C4-2B (cell line): ENCODE measurements at regions not wholly inside any gene's neighbourhood (a gene's known extent, or its start where the extent isn't known, plus 50 kb on each side); places are given as distances from the start of the nearest gene placed in this dataset.
"Not testable (repeated sequence)": the region's sequence is repeated elsewhere in the genome, so short reads cannot be mapped to it uniquely, and the experiment has no call there.

Source experiments
- H3K27ac ChIP-seq: fragments of 450-650 bp; 2 replicates; pipeline ENCODE4 v1.5.1; 2017
- ZFX ChIP-seq: fragments of 450-650 bp; IDR thresholded peaks from 2 replicates; pipeline ENCODE4 v1.6.1; 2017
- TF ChIP-seq, protein P1 (sequence below): fragments of 450-650 bp; conservative IDR thresholded peaks from 2 replicates; pipeline ENCODE4 v1.5.1; 2017; ENCODE audit warnings: mild to moderate bottlenecking

DNA sequence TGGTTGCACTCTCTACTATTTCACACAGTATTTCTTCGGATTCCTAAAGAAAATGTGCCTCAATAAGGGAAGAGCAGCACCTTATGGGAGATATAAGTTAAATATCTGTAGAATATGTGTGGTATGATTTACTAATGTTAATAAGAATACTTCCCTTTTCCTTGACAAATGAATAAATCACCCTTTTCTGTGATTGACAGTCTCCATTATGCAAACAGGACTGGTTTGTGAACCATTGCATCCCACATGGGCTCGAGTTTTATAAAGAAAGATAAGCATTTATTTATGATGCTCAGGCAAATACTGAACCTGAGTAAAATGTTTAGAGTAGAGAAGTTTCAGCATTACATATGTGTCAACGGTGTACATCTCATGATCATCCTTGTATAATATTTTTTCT lies 587.7 kb upstream of the BRINP3 start:
- TF ChIP-seq ZFX: no peak
- TF ChIP-seq, protein P1, sequence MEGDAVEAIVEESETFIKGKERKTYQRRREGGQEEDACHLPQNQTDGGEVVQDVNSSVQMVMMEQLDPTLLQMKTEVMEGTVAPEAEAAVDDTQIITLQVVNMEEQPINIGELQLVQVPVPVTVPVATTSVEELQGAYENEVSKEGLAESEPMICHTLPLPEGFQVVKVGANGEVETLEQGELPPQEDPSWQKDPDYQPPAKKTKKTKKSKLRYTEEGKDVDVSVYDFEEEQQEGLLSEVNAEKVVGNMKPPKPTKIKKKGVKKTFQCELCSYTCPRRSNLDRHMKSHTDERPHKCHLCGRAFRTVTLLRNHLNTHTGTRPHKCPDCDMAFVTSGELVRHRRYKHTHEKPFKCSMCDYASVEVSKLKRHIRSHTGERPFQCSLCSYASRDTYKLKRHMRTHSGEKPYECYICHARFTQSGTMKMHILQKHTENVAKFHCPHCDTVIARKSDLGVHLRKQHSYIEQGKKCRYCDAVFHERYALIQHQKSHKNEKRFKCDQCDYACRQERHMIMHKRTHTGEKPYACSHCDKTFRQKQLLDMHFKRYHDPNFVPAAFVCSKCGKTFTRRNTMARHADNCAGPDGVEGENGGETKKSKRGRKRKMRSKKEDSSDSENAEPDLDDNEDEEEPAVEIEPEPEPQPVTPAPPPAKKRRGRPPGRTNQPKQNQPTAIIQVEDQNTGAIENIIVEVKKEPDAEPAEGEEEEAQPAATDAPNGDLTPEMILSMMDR: no peak
- no peak overlapping the region for H3K27ac ChIP-seq

DNA sequence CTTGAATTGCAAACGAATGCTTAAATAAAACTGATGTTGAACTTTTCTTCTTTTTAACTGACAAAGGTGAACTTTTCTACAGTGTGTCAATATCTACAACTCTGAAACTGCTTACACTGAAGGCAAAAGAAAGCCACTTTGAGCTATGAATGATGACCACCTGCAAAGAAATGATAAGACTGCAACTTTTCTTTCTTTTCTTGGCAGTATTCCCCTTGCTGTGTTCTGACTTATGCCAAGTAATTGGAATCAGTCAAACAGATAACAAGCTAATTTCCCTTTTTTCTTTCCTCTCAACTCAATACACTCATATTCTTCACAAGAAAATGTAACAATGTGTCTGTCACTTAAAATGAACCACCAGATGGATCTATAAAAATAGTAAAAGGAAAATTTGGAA lies 588.1 kb upstream of the BRINP3 start:
- TF ChIP-seq ZFX: no peak
- TF ChIP-seq, protein P1: no peak
- no peak overlapping the region for H3K27ac ChIP-seq

DNA sequence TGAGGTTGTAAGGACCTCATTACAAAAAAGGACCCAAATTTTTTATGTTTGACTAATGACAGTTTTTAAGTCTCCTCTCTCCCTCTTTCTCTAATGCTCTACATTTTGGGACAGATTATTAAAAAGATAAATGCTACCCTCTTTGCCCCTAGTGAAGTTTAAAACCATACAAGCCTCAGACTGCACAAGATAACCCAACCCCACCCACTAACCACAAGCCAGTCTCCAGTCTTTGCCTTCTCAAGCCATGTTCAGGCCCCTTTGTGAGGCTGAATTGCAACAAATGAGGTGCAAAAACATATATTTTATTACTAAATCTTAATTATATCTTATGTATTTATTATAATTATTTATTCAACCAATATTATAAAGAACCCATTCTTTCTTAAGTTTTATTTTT lies 597.2 kb upstream of the BRINP3 start:
- TF ChIP-seq, protein P1: no peak
- TF ChIP-seq ZFX: no peak
- no peak overlapping the region for H3K27ac ChIP-seq

DNA sequence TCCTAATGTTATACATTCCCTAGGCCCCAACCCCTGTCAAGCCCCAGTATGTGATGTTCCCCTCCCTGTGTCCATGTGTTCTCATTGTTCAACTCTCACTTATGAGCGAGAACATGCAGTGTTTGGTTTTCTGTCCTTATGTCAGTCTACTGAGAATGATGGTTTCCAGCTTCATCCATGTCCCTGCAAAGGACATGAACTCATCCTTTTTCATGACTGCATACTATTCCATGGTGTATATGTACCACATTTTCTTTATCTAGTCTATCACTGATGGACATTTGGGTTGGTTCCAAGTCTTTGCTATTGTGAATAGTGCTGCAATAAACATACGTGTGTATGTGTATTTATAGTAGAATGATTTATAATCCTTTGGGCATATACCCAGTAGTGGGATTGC lies 605.4 kb upstream of the BRINP3 start:
- H3K27ac ChIP-seq: not testable (repeated sequence)

DNA sequence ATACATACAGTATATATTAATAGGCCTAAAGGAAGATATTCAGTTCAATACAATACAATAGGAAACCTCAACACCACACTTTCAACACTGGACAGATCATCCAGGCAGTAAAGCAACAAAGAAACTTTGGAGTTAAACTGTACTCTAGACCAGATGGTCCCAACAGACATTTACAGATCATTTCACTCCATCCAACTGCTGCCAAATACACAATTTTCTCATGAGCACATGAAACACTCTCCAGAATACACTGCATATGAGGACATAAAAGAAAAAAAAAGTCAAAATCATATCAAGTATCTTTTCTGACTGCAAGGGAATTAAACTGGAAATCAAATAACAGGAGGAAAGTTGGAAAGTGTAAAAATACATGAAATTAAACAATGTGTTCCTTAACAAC lies 607.5 kb upstream of the BRINP3 start:
- no peak for TF ChIP-seq ZFX
- TF ChIP-seq, protein P1: no peak
- no peak overlapping the region for H3K27ac ChIP-seq

DNA sequence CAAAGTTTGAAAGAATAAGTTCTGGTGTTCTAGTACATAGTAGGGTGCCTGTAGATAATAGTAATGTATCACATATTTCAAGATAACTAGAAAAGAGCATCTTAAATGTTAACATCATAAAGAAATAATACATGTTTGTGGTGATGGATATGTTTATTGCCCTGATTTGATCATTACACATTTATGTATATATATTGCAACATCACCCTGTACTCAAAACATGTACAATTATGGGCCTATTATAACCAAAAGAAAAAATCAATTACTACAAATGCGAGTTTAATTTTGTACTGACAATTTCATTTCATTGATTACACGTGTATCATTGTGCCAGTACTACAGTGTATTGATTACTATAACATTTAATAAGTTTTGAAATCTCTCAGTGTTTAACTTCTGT lies 609.2 kb upstream of the BRINP3 start:
- TF ChIP-seq ZFX: no peak
- TF ChIP-seq, protein P1: no peak
- H3K27ac ChIP-seq: no peak overlapping the region

DNA sequence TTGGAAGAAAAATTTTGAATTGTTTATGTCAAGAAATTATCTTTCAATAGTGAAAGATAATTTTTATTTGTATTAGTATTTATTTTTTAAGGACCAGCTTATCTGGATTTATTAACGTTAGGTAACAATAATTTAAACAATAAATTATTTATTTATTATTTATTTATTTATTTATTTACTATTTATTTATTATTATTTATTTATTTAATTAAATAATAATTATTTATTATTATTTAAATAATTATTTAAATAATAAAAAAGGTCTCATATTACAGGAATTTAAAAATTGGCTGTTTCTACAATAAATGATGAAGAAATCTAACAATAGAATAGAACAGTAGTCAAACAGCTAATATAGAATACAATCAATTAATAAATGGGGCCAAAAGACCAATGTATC lies 618.7 kb upstream of the BRINP3 start:
- no peak overlapping the region for H3K27ac ChIP-seq
- no peak for TF ChIP-seq ZFX
- TF ChIP-seq, protein P1: no peak

DNA sequence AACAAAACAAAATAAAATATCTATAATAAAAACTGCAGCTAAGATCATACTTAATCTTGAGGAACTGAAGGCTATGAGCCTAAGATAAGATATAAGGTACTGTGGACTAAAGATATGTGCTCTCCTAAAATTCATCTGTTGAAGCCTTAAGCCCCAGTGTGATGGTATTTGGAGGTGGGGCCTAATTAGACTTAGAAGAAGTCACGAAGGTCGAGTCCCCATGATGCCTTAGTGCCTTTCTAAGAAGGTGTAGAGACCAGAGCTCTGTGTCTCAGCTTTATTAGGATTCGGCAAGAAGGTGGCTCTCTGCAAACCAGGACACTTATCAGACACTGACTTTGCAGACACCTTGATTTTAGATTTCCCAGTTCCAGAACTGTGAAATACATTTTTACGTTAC lies 622.0 kb upstream of the BRINP3 start:
- no peak overlapping the region for H3K27ac ChIP-seq
- no peak for TF ChIP-seq ZFX
- TF ChIP-seq, protein P1: no peak
